Loucy (cell line): ENCODE measurements at regions not wholly inside any gene's neighbourhood (a gene's known extent, or its start where the extent isn't known, plus 50 kb on each side); places are given as distances from the start of the nearest gene placed in this dataset.

ENCODE experiments used
- H2AFZ ChIP-seq: fragments of 200-600 bp; sonication (generic); 2 replicates; pipeline ENCODE4 v1.6.0; 2016; ENCODE audit warnings: antibody characterized with exemption, mild to moderate bottlenecking, low read length, moderate library complexity
- H3F3A ChIP-seq: fragments of 200-600 bp; 2 replicates; pipeline ENCODE4 v1.6.0; 2016; ENCODE audit warnings: antibody characterized with exemption, low read depth, mild to moderate bottlenecking
- H3K27me3 ChIP-seq: fragments of 200-600 bp; sonication (generic); 2 replicates; pipeline ENCODE4 v1.6.1; 2014; ENCODE audit warnings: low read length, mild to moderate bottlenecking; ENCODE audit not compliant: insufficient read depth, poor library complexity, severe bottlenecking
- H3K36me3 ChIP-seq: fragments of 200-600 bp; sonication (generic); 2 replicates; pipeline ENCODE4 v1.6.1; 2016; ENCODE audit warnings: low read length; ENCODE audit not compliant: insufficient read depth
- H3K4me1 ChIP-seq: fragments of 200-600 bp; sonication (generic); 2 replicates; pipeline ENCODE4 v1.5.1; 2014; ENCODE audit warnings: low read length, mild to moderate bottlenecking; ENCODE audit not compliant: insufficient read depth, poor library complexity, severe bottlenecking
- H3K4me2 ChIP-seq: fragments of 200-600 bp; sonication (generic); 2 replicates; pipeline ENCODE4 v1.6.0; 2014; ENCODE audit warnings: antibody characterized with exemption, low read length, low read depth, mild to moderate bottlenecking; ENCODE audit not compliant: poor library complexity, severe bottlenecking
- H3K4me3 ChIP-seq: fragments of 200-600 bp; sonication (generic); 2 replicates; pipeline ENCODE4 v1.5.1; 2014; ENCODE audit warnings: low read length, mild to moderate bottlenecking, mixed read lengths; ENCODE audit not compliant: poor library complexity, severe bottlenecking
- H3K79me2 ChIP-seq: fragments of 200-600 bp; sonication (generic); 2 replicates; pipeline ENCODE4 v1.6.1; 2014; ENCODE audit warnings: low read length; ENCODE audit not compliant: insufficient read depth
- H3K9ac ChIP-seq: fragments of 200-600 bp; sonication (generic); 2 replicates; pipeline ENCODE4 v1.6.0; 2014; ENCODE audit warnings: mild to moderate bottlenecking, low read depth, low read length, moderate library complexity; ENCODE audit not compliant: poor library complexity, severe bottlenecking
- H3K9me2 ChIP-seq: fragments of 200-600 bp; sonication (generic); replicated peaks from 2 replicates; pipeline ENCODE4 v1.6.1; 2016; ENCODE audit warnings: low read depth, low read length, mixed read lengths
- H3K9me3 ChIP-seq: fragments of 200-600 bp; sonication (generic); 2 replicates; pipeline ENCODE4 v1.6.1; 2014; ENCODE audit warnings: mild to moderate bottlenecking, antibody characterized with exemption, low read length, low read depth; ENCODE audit not compliant: insufficient read depth
- H4K20me1 ChIP-seq: fragments of 200-600 bp; sonication (generic); 2 replicates; pipeline ENCODE4 v1.6.0; 2014; ENCODE audit warnings: antibody characterized with exemption, low read length, mild to moderate bottlenecking; ENCODE audit not compliant: insufficient read depth, poor library complexity, severe bottlenecking
- EZH2phosphoT487 ChIP-seq: fragments of 200-600 bp; IDR thresholded peaks from 2 replicates; pipeline ENCODE4 v1.6.1; 2018; ENCODE audit warnings: antibody characterized with exemption, mild to moderate bottlenecking, moderate library complexity, borderline replicate concordance
- TF ChIP-seq, protein P1 (sequence below): fragments of 200-600 bp; sonication (generic); conservative IDR thresholded peaks from 2 replicates; pipeline ENCODE4 v1.5.1; 2014; ENCODE audit warnings: mild to moderate bottlenecking, antibody characterized with exemption, low read length

DNA sequence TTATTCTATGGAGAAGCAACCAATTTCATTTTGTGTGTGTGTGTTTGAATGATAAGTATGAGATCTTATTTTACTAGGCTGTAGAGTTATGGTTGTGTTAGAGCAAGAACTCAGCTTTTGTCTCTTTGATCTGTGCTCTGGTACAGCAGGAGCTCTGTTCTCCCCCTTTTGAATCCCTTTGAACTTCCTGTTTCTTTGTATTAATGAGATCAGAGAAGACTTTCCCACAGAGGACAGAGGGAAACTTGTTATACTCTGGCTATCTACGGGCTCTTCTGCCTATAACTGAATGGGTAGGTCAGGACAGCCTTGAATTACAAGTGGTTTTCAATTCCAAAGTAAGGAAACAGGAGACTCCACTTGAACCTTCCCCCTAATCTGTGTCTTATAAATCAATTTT lies 1015.0 kb upstream of the RAG2 start:
- Histone ChIP-seq H3K4me2 (no peak overlapping the region), H3K4me1 (no peaks in the 10 kb centered on the region), H3K27me3 (no peaks in the 10 kb centered on the region), H3K9me2 (no peaks in the 10 kb centered on the region), H3F3A (no peaks in the 10 kb centered on the region), H2AFZ (no peak overlapping the region), H3K36me3 (no peaks in the 10 kb centered on the region), H4K20me1 (no peaks in the 10 kb centered on the region), H3K4me3 (no peak overlapping the region), H3K79me2 (no peaks in the 10 kb centered on the region), H3K9me3 (no peaks in the 10 kb centered on the region), H3K9ac (no peak overlapping the region)
- TF ChIP-seq EZH2phosphoT487, result no peak
- TF ChIP-seq, protein P1, sequence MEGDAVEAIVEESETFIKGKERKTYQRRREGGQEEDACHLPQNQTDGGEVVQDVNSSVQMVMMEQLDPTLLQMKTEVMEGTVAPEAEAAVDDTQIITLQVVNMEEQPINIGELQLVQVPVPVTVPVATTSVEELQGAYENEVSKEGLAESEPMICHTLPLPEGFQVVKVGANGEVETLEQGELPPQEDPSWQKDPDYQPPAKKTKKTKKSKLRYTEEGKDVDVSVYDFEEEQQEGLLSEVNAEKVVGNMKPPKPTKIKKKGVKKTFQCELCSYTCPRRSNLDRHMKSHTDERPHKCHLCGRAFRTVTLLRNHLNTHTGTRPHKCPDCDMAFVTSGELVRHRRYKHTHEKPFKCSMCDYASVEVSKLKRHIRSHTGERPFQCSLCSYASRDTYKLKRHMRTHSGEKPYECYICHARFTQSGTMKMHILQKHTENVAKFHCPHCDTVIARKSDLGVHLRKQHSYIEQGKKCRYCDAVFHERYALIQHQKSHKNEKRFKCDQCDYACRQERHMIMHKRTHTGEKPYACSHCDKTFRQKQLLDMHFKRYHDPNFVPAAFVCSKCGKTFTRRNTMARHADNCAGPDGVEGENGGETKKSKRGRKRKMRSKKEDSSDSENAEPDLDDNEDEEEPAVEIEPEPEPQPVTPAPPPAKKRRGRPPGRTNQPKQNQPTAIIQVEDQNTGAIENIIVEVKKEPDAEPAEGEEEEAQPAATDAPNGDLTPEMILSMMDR, result no peak

DNA sequence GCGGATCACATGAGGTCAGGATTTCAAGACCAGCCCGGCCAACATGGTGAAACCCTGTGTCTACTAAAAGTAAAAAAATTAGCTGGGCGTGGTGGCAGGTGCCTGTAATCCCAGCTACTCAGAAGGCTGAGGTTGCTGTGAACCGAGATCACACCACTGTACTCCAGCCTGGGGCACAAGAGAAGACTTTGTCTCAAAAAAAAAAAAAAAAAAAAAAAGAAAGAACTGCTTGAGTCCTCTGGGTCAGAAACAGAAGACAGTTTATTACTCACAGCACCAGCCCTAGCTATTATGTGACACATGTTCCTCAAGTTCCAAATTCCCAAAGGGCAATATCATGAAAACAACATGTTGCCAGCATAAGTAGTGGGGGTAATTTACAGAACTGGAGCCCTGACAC lies 1014.1 kb upstream of the RAG2 start:
- no peaks in the 10 kb centered on the region for H4K20me1 ChIP-seq
- no peak overlapping the region for H3K9ac ChIP-seq
- no peak overlapping the region for H3K4me2 ChIP-seq
- no peak overlapping the region for H2AFZ ChIP-seq
- H3K4me3 ChIP-seq, result no peak overlapping the region
- no peak for TF ChIP-seq EZH2phosphoT487
- TF ChIP-seq, protein P1, result no peak
- H3K4me1 ChIP-seq, result no peaks in the 10 kb centered on the region
- no peaks in the 10 kb centered on the region for H3F3A ChIP-seq
- H3K27me3 ChIP-seq, result no peaks in the 10 kb centered on the region
- no peaks in the 10 kb centered on the region for H3K79me2 ChIP-seq
- no peaks in the 10 kb centered on the region for H3K9me2 ChIP-seq
- H3K9me3 ChIP-seq, result no peaks in the 10 kb centered on the region
- no peaks in the 10 kb centered on the region for H3K36me3 ChIP-seq

DNA sequence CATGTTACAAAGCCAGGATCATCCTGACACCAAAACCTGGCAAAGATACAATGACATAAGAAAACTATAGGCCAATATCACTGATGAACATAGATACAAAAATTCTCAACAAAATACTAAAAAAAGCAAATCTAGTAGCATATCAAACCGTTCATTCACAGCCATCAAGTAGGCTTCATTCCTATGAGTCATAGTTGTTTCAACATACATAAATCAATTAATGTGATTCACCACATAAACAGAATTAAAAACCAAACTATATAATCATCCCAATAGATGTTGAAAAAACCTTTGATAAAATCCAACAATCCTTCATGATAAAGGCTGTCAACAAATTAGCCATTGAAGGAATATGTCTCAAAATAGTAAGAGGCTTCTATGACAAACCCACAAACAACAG lies 1007.2 kb upstream of the RAG2 start:
- Histone ChIP-seq H3K9me2 (no peaks in the 10 kb centered on the region), H2AFZ (no peak overlapping the region), H3K27me3 (no peaks in the 10 kb centered on the region), H4K20me1 (no peaks in the 10 kb centered on the region), H3K4me2 (no peak overlapping the region), H3K36me3 (no peaks in the 10 kb centered on the region), H3K9me3 (no peaks in the 10 kb centered on the region), H3K4me1 (no peaks in the 10 kb centered on the region), H3F3A (no peaks in the 10 kb centered on the region), H3K79me2 (no peaks in the 10 kb centered on the region), H3K4me3 (no peak overlapping the region), H3K9ac (no peak overlapping the region)
- TF ChIP-seq, protein P1, result no peak
- no peak for TF ChIP-seq EZH2phosphoT487
